ENCODE measurements at regions not wholly inside any gene's neighbourhood (a gene's known extent, or its start where the extent isn't known, plus 50 kb on each side); places are given as distances from the start of the nearest gene placed in this dataset.

DNA sequence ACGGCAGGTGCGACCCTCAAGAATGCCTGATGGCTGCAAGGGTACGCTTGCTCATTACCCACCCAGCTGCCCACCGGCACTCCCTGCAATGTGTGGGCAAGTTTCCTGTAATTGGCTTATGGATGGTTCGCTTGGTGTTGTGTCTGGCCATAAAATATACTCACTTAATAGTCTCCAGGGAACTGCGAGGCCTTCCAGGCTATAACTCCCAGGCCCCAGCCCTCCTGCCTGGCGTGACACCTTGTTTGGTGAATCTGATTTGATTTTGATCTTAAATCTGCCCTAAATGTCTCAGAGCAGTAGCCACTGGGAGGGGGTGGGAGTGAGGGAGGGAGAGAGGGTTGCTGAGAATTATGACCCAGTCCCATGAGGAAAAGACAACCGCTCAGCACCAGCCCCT is 572.2 kb downstream of the BUD13 start:
- no peak for DNase-seq

DNA sequence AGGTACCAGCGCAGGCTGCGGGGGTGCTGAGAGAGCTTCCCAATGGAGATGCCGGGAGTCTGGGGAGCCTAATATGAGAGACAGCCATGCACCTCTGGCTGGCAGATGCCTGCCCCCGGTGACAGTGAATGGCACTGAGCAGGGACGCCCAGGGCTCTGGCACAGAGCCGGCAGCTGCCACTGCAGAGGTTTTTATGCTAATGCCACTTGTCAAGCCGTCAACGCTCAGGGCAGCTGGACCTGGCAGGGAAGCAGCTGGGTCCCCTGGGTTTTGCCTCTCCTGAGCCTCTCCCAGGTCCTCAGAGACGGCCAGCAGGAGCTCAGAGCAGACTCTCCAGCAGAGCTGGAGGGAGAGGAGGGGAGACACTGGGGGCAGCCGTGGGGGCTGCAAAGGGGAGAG is 573.6 kb downstream of the BUD13 start:
- DNase-seq = no peak

- DNase-seq = no peak
Measured at GRCh38 chr11:116194156-116194904, 578.5 kb downstream of the BUD13 start.

DNA sequence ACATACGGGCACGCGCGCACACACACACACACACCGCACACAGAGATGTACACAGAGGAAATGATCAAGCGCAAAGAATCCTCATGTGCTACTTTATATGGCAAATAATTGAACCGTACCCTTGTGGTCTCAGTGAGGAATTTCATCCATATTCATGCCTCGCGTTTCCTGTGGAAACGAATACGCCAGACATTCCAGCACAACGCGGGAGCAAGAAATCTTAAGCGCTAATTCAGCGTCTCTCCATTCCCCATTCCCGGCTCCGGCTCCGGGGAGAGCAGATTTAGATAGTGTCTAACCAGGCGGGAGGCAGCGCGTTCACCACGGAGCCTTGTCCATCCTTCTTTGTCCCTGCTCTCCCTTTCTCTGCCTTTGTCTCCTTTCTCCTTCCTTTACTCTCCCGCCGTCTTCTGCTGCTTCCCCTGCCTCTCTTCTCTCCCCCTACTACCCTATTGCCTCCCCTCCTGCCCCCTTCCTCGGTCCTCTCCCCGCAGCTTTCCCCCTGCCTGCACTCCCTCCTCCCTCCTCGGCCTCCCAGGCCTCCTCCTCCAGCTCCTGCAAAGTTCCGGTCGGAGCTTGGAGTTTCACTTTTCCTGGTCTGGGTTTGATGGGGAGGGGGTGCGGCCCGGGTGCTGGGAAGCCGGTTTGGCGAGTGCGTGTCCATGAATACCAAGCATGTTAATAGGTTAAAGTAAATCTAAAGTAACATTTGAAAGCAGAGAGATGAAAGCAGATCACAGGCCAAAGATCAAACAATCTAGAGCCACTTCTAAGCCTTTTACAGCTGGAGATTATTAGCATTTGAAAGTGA is 579.3 kb downstream of the BUD13 start:
- no peak for DNase-seq

- DNase-seq = no peak
Measured at GRCh38 chr11:116192509-116193210, 580.1 kb downstream of the BUD13 start.

DNA sequence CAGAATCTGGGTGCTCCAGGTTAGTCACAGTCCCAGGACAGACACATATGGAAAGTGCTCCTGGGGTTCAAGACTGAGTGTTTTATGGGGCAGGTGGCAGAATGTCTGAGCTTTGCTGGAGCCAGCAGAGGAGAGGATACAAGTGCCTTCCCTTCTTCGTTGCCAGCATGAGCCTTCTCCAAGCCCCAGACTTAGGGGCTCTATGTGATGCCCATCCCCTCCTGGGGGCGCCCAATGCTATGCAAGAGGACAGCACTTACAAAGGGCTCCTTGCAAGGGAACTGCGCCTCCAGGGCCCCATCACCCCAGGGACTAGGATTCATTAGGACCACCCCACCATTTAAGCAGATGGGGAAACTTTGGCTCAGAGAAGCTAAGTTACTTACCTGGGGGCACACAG is 581.9 kb downstream of the BUD13 start:
- DNase-seq = no peak

DNA sequence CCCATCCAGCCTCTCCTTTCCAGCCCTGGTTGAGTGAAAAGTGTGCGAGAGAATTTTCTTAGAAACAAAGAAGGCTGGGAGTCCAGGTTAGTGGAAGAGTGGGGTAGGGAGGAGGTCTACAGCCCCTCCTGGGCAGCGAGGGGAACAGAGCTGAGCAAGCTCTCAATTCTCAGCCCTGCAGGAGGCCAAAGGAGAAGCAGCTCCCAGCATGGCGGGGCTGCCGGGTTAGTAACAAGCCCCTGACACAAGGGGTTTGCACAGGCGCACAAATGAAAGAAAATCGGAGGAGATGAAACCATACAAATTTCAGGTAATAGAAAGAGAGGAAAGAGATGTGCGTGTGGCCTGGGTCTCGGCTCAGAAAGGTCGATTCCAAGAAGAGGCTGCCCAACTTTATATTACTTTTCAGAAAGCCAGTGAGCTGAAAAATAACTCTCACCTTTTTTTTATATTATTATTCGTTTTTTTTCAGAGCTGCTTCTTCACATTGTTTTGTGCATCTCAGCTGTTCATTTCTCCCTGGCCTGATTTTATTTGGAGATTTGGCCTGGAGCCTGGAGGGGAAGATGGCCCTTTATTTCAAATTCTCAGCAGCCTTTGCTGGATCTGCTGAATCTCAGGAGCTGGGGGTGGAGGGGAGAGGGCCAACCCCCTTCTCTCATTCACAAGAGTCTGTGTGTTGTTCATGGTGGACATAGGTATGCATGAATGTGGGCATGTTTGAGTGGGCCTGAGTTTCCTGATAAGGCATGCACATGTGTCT is 583.2 kb downstream of the BUD13 start:
- DNase-seq = no peak

DNA sequence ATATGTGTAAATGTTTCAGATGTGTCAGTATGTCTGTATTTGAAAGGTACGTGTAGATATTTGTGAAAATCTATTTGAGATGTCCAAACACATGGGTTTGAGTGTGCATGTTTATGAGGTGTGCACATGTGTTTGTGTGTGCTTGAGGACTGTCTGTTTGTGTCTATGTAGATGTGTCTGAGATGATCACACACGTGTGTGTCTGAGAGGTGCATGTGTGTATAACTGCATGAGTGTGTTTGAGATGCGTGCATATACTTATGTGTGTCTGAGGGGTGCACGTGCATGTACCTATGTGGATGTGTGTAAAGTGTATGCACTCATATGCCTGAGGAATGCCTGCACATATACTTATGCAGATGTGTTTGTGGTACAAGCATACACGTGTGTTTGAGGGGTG is 584.4 kb downstream of the BUD13 start:
- no peak for DNase-seq

- DNase-seq = no peak
Measured at GRCh38 chr11:116187026-116187425, 585.8 kb downstream of the BUD13 start.

GRCh38 chr11:116185551-116185950 is 587.2 kb downstream of the BUD13 start:
- no peak for DNase-seq

DNA sequence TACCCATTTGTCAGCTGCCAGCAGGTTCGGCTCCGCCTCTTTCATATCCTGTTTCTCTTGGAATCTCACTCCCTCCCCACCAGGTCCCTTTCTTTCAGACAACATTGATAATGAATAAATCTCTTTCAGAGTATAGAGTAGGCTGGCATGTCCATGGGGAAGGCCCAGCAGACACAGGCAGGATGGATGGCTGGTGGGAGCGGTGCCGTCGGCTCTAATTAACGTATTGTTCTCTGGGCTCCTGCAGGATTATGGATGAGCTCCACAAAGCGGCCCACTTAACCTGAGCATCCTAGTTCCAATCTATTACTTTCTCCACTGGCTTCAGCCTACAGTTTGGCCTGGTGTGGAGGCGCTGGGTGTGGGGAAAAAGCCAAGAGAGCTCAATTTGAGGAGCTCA is 588.0 kb downstream of the BUD13 start:
- no peak for DNase-seq

DNA sequence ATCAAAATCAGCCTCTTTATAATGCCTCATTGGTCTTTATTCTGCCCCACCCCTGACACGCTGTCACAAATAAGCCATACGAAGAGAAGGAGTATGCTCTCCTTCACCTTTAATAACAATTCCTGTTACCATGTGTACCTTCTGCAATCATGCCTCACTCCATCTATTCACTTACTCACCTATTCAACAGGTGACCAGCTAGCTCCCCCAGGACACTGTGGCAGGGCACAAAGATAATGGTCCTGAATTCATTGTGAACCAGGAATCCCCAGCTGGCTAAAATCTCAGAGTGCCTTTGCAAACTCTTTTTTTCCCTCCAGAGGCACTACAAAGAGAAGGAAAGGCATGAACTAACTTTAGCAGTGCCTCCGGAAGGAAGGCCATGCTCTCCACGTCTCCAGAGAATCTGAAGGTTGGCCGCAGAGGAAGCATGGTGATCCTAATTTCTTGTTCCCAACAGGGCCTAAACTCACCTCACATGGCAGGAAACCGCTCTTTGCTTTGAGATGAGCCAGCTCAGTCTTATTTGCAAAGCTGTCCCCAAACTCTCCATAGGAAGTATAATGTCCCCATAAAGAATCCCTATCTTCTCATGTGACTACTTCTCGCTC is 590.3 kb downstream of the BUD13 start:
- no peak for DNase-seq

GRCh38 chr11:116180806-116181600 is 591.8 kb downstream of the BUD13 start:
- no peak for DNase-seq

DNA sequence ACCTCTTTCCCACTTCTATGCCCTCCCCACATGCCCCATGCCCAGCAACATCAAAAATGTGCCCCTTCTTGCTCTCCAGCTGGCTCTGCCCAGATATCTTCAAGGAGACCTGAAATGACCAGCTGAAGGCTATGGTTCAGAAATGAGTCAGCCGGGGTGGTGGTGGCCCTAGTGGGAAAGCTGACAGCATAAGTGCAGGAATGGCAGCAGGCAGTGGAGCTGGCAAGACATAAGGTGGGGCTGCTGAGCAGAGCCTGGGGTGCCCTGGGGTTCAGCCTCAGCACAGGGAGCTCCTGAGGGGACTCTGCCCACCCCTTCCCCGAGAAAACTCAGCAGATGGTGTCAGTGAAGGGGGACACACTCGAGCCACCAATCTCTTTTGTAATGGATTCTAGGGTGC is 593.4 kb downstream of the BUD13 start:
- DNase-seq = no peak

GRCh38 chr11:116177521-116178210 is 595.1 kb downstream of the BUD13 start:
- no peak for DNase-seq

DNA sequence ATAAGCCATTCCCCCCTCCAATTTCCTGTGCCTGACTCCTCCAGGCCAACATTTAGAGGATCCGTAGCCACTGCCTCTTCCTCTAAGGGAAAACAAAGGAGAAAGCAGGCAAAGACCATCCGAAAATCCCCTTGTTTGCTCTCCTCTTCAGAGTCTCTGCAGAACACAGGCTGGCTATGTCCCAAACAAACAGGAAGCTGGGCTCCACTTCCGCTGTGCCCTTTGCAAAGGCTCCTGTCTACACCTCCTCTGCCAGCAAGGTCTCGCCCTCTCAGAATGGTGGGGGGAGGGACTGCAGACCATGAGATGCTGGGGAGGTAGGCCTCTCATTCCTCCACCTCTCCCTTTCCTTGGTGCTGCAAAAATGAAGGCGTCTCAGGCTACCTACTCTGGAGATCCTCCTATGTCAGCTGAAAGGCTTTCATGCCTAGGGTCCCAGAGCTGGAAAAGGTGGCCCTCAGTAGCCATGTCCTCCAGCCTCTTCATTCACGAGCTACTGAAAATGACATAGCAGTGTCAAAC is 596.2 kb downstream of the BUD13 start:
- no peak for DNase-seq

DNA sequence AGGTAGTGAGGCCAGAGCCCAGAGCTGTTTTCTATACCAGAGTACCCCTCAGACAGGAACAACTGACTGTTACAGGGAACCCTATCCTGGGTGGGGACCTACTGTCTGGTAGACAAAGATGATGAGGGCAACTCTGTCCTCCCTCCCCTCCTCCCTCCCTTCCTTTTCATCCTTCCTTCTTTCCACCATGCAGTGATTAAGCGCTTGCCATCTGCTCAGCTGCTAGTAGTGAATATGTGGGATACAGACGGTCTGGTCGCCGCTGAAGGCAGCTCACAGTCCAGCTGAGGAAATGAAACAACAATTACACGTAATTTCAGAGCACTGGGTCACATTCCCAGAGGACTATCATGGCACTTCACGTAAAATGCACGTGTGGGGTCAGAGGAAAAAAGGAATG is 597.1 kb downstream of the BUD13 start:
- DNase-seq = no peak

DNA sequence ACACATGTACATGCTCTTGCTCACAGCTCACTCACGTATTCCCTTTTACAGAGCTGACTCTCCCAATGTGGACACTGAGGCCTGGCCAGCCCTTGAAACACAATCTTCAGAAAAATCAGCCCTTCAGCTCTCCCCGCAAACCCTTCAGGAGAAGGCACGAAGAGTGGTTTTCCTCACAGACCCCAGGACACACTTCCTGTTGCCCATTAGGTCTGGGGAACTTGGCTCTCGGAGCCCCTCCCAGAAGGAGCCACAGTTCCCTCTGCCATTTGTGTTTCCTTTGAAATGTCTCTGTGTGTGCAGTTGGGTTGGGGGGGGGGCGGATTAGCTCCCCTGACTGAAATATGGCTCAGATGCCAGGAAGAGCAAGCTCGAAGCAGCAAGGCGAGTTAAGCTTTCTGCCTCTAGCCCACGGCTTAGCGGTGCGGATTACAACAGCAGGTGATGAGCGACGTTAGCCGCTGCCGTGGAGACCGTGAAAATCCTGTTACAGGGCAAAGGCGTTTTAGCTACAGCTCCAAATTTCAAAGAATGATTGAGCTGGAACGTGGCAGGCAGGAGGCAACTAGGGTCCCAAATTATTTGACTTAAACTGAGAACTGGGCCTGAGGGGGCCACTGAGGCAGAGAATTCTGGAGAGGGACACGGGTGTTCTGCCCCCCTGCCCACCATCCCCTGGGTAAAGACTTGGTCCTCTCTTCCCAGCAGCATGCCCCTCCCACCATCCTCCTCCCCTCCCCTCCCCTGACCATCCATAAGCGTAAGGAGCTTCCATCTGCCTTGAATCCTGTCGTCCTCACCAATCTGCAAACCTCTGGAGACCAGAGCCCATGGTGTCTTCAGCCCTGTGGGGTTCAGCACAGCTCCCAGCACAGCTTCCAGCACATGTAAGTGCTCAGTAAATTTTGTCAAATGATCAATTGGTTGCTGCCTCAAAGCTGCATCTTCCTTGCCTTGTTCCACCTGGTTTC is 598.6 kb downstream of the BUD13 start:
- DNase-seq = no peak

- no peak for DNase-seq
Measured at GRCh38 chr11:116173506-116173905, 599.3 kb downstream of the BUD13 start.

DNA sequence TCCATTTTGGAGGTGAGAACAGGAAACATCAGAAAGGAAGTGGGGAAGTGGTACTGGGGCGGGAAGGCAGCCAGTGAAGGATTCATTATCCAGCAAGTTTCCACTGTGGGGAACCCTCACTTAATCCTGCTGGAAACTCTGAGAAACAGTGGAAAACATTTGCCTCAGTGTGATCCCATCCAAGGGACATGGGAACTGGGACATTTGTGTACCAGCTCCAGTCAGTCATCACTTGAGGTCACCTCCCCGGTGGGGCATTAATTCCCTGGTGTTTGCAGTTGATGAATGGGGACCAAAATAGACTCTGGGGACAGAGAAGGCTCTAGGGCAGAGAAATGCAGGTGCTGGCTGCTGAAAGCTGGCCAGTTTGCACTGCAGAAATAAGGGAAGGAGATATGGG is 599.9 kb downstream of the BUD13 start:
- no peak for DNase-seq
